ENCODE measurements at regions not wholly inside any gene's neighbourhood (a gene's known extent, or its start where the extent isn't known, plus 50 kb on each side); places are given as distances from the start of the nearest gene placed in this dataset.

GRCh38 chr18:29313312-29313711, 1136.4 kb upstream of the CDH2 start:
- TF ChIP-seq CTCF (IDR thresholded peaks at IDR 0.05; ENCODE audit: control insufficient read depth, insufficient read depth, low read depth, low read length, missing control alignments): no peak

GRCh38 chr18:29311580-29311979, 1134.7 kb upstream of the CDH2 start:
- no peak for DNase-seq (ENCODE audit: low read depth)
- no peak overlapping the region for H3K4me3 ChIP-seq (ENCODE audit: control insufficient read depth, low read depth, low read length)
- TF ChIP-seq CTCF (IDR thresholded peaks at IDR 0.05; ENCODE audit: control insufficient read depth, insufficient read depth, low read depth, low read length, missing control alignments): no peak

More at GRCh38 chr18:29313312-29313711, 1136.4 kb upstream of the CDH2 start:
- no peak for DNase-seq (ENCODE audit: low read depth)
- no peak overlapping the region for H3K4me3 ChIP-seq (ENCODE audit: control insufficient read depth, low read depth, low read length)

GRCh38 chr18:29309366-29309765, 1132.4 kb upstream of the CDH2 start:
- TF ChIP-seq CTCF (IDR thresholded peaks at IDR 0.05; ENCODE audit: control insufficient read depth, insufficient read depth, low read depth, low read length, missing control alignments): no peak
- DNase-seq (ENCODE audit: low read depth): no peak
- H3K4me3 ChIP-seq (ENCODE audit: control insufficient read depth, low read depth, low read length): no peak overlapping the region

GRCh38 chr18:29307982-29308381, 1131.1 kb upstream of the CDH2 start:
- no peak for TF ChIP-seq CTCF (IDR thresholded peaks at IDR 0.05; ENCODE audit: control insufficient read depth, insufficient read depth, low read depth, low read length, missing control alignments)
- DNase-seq (ENCODE audit: low read depth): no peak
- no peak overlapping the region for H3K4me3 ChIP-seq (ENCODE audit: control insufficient read depth, low read depth, low read length)

GRCh38 chr18:29307231-29307630, 1130.3 kb upstream of the CDH2 start:
- H3K4me3 ChIP-seq (ENCODE audit: control insufficient read depth, low read depth, low read length): no peak overlapping the region
- no peak for DNase-seq (ENCODE audit: low read depth)

GRCh38 chr18:29305516-29305915, 1128.6 kb upstream of the CDH2 start:
- no peak overlapping the region for H3K4me3 ChIP-seq (ENCODE audit: control insufficient read depth, low read depth, low read length)
- DNase-seq (ENCODE audit: low read depth): no peak
- no peak for TF ChIP-seq CTCF (IDR thresholded peaks at IDR 0.05; ENCODE audit: control insufficient read depth, insufficient read depth, low read depth, low read length, missing control alignments)

More at GRCh38 chr18:29307231-29307630, 1130.3 kb upstream of the CDH2 start:
- TF ChIP-seq CTCF (IDR thresholded peaks at IDR 0.05; ENCODE audit: control insufficient read depth, insufficient read depth, low read depth, low read length, missing control alignments): no peak

- no peak for DNase-seq (ENCODE audit: low read depth)
- H3K4me3 ChIP-seq (ENCODE audit: control insufficient read depth, low read depth, low read length): no peak overlapping the region
- no peak for TF ChIP-seq CTCF (IDR thresholded peaks at IDR 0.05; ENCODE audit: control insufficient read depth, insufficient read depth, low read depth, low read length, missing control alignments)
These were observed 1124.1 kb upstream of the CDH2 start for GRCh38 chr18:29301048-29301447.
